Transverse colon (tissue), 3 donors: ENCODE measurements at regions not wholly inside any gene's neighbourhood (a gene's known extent, or its start where the extent isn't known, plus 50 kb on each side); places are given as distances from the start of the nearest gene placed in this dataset.

Experiments
- EP300 ChIP-seq: sonication (generic); formaldehyde crosslinking; IDR thresholded peaks from one replicate; pipeline ENCODE4 v1.6.1; 2017; ENCODE audit warnings: antibody characterized with exemption, low read depth
- POLR2A ChIP-seq: fragments of 450-650 bp; IDR thresholded peaks from one replicate; pipeline ENCODE4 v1.6.1; 2016; ENCODE audit warnings: antibody characterized with exemption, mild to moderate bottlenecking, moderate library complexity
- TF ChIP-seq, protein P1 (sequence below), 5 experiments: fragments of 200-600 bp in 3 of 5; fragments of 450-650 bp in 2 of 5; sonication (generic) in 3 of 5; IDR thresholded peaks; 1 replicate in 2 of 5; 2 replicates in 3 of 5; pipeline ENCODE4 v1.5.1; 2016 to 2017; ENCODE audit warnings: antibody characterized with exemption in 5 of 5, inconsistent platforms in 3 of 5, mild to moderate bottlenecking in 2 of 5, moderate library complexity in 1 of 5

DNA sequence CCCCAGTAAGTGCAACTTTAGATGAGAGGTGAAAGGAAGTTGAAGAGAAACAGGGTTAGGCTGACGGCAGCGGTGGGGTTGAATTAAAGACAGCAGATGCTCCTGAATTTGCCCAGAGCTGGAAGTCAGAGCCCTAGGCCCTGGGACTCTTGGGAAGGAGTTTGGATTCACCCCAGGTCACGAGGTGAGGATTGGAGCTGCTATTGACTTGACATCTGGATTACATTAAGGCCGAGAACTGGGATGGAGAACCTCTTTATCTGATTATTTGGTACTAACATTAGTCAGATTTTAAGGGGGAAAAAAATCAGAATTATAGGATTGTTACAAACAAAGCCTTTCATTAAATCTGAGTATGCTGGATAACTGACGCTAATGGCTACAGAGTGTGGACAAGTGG lies 367.2 kb downstream of the ZNF536 start:
- TF ChIP-seq POLR2A (no peak), EP300 (no peak)
- TF ChIP-seq, protein P1, sequence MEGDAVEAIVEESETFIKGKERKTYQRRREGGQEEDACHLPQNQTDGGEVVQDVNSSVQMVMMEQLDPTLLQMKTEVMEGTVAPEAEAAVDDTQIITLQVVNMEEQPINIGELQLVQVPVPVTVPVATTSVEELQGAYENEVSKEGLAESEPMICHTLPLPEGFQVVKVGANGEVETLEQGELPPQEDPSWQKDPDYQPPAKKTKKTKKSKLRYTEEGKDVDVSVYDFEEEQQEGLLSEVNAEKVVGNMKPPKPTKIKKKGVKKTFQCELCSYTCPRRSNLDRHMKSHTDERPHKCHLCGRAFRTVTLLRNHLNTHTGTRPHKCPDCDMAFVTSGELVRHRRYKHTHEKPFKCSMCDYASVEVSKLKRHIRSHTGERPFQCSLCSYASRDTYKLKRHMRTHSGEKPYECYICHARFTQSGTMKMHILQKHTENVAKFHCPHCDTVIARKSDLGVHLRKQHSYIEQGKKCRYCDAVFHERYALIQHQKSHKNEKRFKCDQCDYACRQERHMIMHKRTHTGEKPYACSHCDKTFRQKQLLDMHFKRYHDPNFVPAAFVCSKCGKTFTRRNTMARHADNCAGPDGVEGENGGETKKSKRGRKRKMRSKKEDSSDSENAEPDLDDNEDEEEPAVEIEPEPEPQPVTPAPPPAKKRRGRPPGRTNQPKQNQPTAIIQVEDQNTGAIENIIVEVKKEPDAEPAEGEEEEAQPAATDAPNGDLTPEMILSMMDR (IDR thresholded peaks at IDR 0.05): no peak
